ENCODE measurements at regions not wholly inside any gene's neighbourhood (a gene's known extent, or its start where the extent isn't known, plus 50 kb on each side); places are given as distances from the start of the nearest gene placed in this dataset.

DNA sequence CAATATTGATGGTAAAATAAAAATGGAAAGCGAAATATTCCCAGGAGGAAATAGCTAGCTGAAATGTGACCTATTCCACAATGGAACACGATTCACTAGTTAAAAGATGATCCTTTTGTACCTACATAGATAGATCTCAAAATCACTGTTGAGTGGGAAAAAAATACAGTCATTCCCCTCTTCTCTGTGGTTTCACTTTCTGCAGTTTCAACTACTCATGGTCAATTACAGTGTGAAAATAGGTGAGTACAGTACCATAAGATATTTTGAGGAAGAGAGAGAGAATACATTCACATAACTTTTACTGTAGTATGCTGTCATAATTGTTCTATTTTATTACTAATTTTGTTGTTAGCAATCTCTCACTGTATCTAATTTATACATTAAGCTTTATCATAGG, 56.0 kb upstream of the COL13A1 start:
- TF ChIP-seq, protein P1, sequence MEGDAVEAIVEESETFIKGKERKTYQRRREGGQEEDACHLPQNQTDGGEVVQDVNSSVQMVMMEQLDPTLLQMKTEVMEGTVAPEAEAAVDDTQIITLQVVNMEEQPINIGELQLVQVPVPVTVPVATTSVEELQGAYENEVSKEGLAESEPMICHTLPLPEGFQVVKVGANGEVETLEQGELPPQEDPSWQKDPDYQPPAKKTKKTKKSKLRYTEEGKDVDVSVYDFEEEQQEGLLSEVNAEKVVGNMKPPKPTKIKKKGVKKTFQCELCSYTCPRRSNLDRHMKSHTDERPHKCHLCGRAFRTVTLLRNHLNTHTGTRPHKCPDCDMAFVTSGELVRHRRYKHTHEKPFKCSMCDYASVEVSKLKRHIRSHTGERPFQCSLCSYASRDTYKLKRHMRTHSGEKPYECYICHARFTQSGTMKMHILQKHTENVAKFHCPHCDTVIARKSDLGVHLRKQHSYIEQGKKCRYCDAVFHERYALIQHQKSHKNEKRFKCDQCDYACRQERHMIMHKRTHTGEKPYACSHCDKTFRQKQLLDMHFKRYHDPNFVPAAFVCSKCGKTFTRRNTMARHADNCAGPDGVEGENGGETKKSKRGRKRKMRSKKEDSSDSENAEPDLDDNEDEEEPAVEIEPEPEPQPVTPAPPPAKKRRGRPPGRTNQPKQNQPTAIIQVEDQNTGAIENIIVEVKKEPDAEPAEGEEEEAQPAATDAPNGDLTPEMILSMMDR (IDR thresholded peaks at IDR 0.05; ENCODE audit: insufficient read depth, low read length): no peak
- TF ChIP-seq REST (IDR thresholded peaks at IDR 0.05; ENCODE audit: insufficient replicate concordance, low read depth) (no peak), POLR2AphosphoS5 (IDR thresholded peaks at IDR 0.05; ENCODE audit: low read depth) (no peak)
